ENCODE measurements at regions not wholly inside any gene's neighbourhood (a gene's known extent, or its start where the extent isn't known, plus 50 kb on each side); places are given as distances from the start of the nearest gene placed in this dataset.

DNA sequence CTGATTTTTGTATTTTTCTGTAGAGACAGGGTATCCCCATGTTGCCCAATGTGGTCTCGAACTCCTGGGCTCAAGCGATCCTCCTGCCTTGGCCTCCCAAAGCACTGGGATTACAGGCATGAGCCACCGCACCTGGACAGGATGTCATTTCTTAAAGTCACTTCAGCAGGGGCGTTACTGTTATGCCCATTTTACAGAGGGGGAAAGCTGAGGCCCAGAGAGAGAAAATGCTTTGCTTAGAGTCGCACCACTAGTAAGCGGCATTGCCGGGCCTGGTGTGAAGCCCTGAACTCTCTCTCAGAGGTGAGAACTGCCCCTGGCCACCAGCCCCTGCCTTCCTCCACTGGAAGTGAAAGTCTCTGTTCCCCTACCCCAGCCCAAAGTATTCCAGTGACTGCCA is 207.0 kb downstream of the PHETA1 start:
- no peak overlapping the region for H3K4me3 ChIP-seq (ENCODE audit: low read depth, low read length)
- TF ChIP-seq CTCF (IDR thresholded peaks at IDR 0.05; ENCODE audit: control insufficient read depth, extremely low read depth, insufficient read depth): no peak
- DNase-seq (ENCODE audit: low read depth): no peak

- no peak for TF ChIP-seq CTCF (IDR thresholded peaks at IDR 0.05; ENCODE audit: control insufficient read depth, extremely low read depth, insufficient read depth)
- no peak overlapping the region for H3K4me3 ChIP-seq (ENCODE audit: low read depth, low read length)
- no peak for DNase-seq (ENCODE audit: low read depth)
Observed at GRCh38 chr12:111160350-111161241, 208.3 kb downstream of the PHETA1 start.

DNA sequence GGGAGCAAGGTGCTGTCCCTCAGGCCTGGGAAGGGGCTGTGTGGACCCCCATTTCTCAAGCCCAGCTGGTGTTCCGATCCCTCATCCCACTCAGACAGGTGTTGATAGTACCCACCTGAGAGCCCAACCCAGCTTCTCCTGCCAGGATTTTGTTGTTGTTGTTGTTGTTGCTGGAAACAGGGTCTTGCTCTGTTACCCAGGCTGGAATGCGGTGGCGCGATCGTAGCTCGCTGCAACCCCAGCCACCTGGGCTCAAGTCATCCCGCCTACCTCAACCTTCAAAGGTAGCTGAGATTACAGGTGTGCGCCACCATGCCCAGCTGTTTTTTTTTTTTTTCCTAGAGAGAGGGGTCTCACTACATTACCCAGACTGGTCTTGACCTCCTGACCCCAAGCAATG is 209.9 kb downstream of the PHETA1 start:
- no peak for TF ChIP-seq CTCF (IDR thresholded peaks at IDR 0.05; ENCODE audit: control insufficient read depth, extremely low read depth, insufficient read depth)
- no peak overlapping the region for H3K4me3 ChIP-seq (ENCODE audit: low read depth, low read length)
- DNase-seq (ENCODE audit: low read depth): no peak

- DNase-seq (ENCODE audit: low read depth): no peak
- no peak overlapping the region for H3K4me3 ChIP-seq (ENCODE audit: low read depth, low read length)
- TF ChIP-seq CTCF (IDR thresholded peaks at IDR 0.05; ENCODE audit: control insufficient read depth, extremely low read depth, insufficient read depth): no peak
Observed at GRCh38 chr12:111157486-111157885, 211.4 kb downstream of the PHETA1 start.

GRCh38 chr12:111156304-111156703 is 212.6 kb downstream of the PHETA1 start:
- TF ChIP-seq CTCF (IDR thresholded peaks at IDR 0.05; ENCODE audit: control insufficient read depth, extremely low read depth, insufficient read depth): peak; percentile 32; the same call in 1 of the 2 replicates
- no peak overlapping the region for H3K4me3 ChIP-seq (ENCODE audit: low read depth, low read length)
- DNase-seq (ENCODE audit: low read depth): peak; percentile 31

GRCh38 chr12:111155521-111155920 is 213.4 kb downstream of the PHETA1 start:
- H3K4me3 ChIP-seq (ENCODE audit: low read depth, low read length): no peak overlapping the region
- TF ChIP-seq CTCF (IDR thresholded peaks at IDR 0.05; ENCODE audit: control insufficient read depth, extremely low read depth, insufficient read depth): no peak
- no peak for DNase-seq (ENCODE audit: low read depth)

GRCh38 chr12:111155020-111155419 is 213.9 kb downstream of the PHETA1 start:
- TF ChIP-seq CTCF (IDR thresholded peaks at IDR 0.05; ENCODE audit: control insufficient read depth, extremely low read depth, insufficient read depth): no peak
- no peak for DNase-seq (ENCODE audit: low read depth)
- no peak overlapping the region for H3K4me3 ChIP-seq (ENCODE audit: low read depth, low read length)
